GM21619 (cell line): ENCODE measurements at regions not wholly inside any gene's neighbourhood (a gene's known extent, or its start where the extent isn't known, plus 50 kb on each side); places are given as distances from the start of the nearest gene placed in this dataset.

ENCODE experiments used
- ATAC-seq: cut with Tn5 transposase; IDR thresholded peaks from one replicate; pipeline ENCODE4 v1.9.1; 2021; ENCODE audit not compliant: unreplicated experiment

DNA sequence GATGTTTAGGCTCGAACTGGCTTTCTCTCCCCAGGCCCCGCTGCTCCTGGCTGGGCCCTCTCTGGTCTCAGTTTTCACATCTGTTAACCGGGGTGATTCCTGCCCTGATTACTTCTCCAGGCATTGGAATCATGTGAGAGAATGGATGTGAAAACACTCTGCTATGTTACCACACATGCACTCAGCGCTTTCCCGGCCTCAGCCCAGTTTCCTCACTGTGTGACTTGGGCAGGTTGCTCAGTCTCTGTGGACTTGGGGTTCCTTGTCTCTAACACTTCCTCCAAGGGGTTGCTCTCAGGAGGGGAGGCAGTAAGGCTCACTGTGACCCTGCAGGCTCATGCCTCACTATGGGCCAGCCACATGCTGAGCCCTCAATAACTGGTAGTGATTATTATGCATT is 230.4 kb upstream of the HS6ST1 start:
- no peak for ATAC-seq

DNA sequence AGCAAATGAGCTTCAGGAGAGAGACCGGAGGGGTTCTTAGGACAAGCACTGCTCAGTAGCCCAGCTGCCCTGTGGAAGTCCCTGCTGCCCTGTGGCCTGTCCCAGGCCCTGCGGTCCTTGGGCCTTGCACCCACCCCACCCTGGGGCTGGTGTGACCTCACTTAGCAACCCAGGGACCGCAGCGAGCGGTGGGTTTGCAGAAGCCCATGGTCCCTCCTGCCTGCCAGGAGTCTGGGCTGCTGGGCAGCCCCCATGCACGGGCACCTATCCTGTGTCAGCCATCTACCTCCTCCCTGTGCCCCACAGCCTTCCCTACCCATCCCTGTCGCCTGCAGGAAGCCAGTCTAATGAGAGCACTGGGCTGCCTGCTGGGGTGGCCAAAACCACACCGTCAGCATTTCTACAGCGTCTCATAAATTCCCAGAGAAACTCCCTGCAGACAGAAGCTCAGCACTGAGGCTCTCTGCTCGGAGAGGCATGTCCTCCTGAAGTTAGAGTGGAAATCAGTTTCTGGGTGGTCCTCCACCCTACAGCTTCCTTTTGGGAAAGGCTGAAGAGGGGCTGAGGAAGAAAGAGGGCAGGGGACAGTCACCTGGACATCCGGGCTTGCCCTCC is 231.1 kb upstream of the HS6ST1 start:
- ATAC-seq, result no peak

DNA sequence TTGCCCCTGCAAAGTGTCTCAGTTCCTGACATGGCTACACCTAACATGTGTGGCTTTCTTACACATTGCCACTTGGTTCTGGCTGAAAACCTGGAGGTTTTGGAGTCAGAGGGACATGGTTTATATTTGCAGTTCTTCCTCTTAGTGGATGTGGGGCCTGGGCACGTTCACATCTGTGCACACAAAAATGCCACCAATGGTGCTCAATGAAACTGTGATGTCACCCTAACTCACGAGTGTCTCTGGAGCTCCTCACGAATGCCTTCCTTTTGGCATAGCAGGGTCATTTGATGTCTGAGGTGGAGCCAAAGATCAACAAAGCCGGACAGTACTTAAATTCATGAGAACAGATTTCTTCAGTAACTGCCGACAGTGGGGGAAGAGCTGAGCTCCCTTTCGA is 231.7 kb upstream of the HS6ST1 start:
- ATAC-seq, result no peak

DNA sequence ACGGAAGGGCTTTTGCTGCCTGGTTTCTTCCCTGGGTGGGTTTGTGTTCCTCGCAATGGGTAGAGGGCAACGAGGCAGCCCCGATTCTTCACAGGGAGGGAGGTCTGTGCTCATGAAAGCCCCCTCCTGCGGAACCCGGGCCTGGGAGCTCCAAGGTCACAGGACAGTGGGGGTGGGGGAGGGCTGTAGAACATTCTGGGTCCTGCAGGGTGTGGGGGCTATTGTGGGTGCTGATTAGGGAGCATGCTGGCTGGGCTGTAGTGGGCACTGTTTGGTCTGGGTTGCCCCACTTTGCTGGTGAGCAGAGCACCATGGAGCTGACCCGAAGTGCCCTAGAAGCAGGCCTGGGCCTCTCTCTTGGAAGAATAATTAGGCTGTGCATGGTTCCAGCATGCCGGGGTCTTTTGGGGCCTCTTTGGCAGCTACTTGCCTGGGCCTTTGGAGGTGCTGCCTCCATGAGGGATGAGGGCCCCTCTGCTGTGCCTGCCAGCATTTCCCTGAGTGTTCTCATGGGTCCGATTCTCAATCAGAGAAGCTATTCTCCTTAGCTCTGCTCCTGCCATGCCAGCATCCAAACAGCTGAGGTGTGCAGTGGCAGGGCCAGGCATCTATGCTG is 232.2 kb upstream of the HS6ST1 start:
- ATAC-seq, result no peak

DNA sequence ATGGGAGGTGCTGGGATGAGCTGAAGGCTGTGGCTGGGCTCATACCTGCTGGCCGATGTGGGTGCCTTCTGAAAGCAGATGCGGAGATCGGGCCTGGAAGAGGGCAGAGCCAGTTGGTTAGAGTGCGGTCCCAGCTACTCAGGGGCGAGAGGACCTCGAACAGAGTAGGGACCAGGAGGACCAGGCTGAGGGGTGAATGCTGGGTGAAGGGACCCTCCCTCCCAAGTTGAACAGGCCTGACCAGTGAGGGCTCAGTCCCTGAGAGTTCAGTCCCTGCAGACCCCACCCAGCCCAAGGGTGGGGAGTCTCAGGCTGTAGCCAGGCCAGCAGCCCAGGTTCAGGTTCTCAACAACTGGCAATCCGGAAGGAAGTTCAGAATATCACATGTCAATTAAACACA is 232.8 kb upstream of the HS6ST1 start:
- no peak for ATAC-seq

DNA sequence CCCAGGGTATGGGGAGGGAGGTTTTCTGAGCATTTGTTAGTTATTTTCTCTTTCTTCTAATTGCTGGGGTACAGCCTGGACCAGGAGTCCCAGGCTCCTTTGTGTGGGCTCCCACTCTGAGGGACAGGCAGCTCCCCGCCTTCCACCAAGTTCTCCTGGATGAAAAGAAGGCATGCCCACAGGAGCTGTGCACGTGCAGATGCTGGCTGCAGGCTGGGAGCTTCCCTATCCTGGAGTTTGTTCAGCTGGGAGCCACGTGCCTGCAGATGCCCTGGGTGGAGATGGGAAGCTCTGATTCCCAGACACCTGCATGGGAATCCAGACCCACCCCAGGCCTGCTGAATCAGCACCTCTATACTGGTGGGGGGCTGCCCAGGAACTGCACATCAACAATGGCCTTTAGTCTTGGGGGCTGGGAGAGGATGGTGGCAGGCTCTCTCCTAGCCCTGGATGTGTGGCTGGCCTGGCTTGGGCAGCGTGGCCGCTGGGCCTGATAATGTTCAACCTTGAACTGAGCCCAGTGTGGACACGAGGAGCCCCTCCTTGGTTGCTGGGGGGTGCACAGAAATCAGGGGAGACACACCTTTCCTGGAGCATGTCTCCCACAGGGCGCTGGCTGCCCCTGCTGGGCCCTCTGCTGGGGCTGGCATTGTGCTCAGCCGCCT is 233.6 kb upstream of the HS6ST1 start:
- ATAC-seq, result no peak

DNA sequence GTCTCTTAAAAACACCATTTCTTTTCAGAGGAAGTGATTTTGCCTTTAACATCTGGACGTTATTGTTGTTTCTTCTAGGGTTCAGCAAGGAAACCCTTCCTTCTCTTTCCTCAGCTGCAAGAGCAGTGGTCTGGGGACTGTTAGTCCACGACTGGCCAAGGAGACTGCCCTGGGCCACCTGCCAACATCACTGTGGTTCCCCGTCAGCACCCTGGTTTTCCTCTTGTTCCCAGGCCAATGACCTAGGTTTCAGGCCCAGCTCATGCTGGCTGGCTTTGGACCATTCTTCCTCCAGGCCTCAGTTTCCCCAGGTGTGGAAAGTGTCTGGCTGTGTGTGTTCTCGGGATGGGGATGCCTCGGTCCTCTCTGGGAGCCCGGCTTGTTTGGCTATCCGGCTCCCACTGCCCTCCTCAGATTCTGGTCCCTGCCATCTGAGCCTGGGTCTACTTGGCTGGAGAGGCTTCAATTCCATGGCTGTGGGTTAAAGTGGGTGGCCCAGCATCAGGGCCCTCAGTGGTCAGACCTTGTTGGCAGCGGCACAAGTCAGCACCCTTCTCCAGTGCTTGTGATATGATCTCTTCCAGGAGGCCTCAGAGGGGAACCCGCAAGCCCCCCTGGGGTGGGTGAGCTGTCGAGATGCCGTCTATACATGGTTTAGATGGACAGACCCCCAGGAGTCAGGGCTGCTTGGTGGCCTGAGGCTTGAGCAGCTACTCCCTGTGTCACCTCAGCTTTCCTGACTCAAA is 234.3 kb upstream of the HS6ST1 start:
- ATAC-seq, result no peak

DNA sequence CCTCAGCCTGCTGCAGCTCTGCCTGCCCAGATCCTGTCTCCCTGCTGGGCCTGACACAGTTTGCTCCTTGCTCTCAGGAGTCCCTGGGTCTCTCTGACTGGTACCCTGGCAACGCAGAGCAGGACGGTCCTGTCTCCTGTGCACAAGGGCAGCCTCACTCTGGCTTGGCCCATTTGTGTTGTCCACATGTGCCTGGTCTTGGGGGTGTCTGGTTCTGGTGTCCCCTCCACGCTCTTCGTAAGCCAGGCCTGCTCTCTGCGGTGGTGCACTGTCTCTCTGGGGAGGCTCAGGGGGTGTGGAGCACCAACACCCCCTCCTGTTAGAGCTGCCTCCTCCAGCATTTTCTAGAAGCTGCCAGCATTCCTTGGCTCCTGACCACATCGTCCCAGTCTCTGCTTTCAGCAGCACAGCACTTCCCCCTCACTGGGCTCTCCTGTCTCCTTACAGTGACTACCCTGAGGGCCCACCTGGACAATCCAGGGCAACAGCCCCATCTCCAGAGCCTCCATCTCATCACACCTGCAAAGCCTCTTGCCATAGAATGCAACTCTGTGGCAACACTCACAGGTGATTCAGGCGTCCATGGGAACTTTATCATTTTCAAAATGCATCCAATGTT is 235.6 kb upstream of the HS6ST1 start:
- no peak for ATAC-seq

DNA sequence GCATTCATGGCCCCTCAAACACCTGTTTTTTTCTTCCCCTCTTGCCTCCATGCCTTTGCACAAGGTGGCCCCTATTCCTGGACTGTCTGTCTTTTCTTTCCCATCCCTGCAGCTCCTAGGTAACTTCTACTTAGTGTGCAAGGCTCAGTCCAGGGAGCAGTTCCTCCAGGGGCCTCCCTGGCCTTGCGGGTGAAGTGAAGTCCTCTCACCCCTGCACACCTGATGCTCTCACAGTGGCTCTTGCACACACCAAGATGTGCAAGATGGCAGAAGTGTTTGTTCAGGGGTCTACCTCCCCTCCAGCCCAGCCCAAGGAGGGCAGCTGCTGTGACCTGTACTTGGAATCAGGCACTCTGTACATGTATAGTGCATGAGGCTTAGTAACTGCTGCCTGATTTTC is 236.8 kb upstream of the HS6ST1 start:
- ATAC-seq, result no peak

DNA sequence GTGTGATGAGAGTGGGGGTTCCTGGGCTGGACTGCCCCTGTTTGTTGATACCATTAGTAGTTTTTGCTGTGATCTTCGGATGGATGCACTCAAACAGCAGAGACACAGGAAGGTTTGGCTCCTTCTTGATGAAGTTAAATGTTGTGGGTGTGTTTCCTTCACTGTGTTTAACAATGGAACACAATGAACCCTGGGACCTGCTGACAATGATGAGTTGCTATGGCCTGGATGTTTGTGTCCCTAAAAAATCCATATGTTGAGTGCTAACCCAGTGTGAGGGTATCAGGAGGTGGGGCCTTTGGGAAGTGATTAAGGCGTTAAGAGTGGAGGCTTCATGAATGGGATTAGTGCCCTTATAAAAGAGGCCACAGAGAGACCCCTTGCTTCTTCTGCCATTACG is 237.4 kb upstream of the HS6ST1 start:
- ATAC-seq, result no peak

DNA sequence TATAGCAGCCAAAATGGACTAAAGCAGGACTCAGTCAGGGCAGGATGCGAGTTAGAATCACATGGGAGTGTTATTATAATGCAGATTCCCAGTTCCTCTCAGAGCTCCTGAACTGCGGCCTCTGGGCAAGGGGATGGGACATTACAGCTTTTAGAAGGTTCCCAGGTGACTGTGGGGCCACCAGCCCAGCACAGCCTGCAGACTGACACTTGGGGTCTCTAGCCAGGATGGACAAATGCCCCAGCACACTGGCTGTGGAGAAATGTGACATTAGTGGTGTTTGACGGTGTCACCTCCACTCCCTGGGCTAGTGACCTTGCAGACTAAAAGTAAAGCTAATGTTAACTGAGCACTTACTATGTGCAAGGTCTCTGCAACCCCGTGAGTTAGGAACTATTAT is 238.0 kb upstream of the HS6ST1 start:
- ATAC-seq, result no peak

DNA sequence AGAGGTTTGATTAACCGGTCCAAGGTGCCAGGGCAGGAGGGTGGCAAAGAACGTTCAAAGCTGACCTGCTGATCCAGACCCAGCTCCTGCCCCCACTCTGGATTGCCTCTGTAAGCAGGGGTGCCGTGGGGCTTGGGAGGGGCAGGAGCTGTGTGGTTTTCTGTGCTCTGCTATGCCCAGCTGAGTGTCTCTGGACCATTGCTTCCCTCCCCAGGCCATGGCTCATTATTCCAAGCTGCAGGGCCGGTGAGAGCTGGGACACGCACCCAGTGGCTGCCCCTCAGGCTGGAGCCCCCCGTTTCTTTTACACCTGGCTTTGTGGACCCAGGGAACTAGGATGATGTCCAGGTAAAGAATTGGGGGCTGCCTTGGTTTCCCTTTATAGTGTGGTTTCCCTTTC is 238.4 kb upstream of the HS6ST1 start:
- no peak for ATAC-seq

DNA sequence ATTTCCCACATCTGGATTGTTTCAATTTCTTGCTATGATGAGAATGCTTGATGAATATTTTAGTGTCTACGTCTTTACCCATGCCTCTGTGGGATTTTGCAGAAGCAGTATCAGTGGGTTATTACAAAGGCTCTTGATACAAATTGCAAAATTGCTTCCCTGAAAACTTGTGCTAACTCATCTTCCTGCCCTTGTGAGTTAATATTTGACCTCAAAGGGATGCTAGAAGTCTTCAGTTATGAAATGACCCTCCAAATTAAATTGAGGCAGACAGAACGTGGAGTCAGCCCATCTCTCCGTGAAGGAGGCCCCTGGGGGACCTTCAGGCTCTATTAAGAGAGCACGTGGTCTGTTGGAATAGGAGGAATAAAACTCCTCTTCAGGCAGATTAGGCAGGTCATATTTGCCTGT is 239.2 kb upstream of the HS6ST1 start:
- no peak for ATAC-seq

DNA sequence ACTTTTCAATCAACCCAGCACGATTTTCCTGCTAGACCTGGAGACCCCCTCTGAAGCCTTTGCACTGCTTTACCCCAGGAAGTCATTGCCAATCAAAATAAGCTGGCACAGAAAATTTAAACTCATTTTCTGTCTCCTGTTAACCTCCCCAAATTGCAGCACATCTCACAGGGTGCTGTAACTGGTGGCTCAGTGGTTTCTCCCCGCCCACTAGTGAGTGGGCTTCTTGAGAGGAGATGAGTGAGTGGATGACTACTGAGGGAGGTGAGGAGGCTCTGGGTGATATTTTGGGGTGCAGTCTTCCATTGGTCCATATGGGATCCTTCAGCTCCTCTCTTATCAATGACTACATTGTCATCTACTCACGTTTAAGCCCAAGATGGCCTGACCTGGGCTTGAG is 239.8 kb upstream of the HS6ST1 start:
- no peak for ATAC-seq

DNA sequence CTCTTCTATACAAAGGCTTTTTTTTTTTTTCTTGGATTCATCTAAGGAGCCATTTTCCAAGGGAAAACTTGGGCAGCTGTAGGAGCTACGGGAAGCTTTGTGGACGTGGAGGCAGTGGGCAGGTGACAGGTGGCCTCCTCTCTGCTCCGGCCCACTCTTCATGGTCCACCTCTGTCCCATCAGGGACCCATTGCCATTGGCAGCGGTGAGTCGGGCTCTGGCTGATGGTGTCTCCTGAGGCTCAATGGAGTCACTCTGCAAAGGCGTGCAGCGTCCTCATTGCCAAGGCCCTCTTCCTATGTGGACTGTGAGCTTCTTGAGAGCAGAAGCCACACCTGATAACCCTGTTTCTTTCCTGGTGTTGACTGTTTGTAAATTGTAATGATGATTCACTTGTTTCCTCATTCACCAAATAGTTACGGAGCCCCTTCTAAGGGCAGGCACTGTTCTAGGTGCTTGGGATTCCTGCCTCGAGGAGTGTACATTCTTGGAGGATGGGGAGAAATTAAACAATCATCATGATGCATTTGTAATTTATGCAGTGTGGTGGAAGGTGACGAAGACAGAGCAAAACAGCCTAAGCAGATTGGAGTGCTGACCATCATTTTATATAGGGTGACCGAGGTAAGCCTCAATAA is 240.3 kb upstream of the HS6ST1 start:
- ATAC-seq, result no peak

DNA sequence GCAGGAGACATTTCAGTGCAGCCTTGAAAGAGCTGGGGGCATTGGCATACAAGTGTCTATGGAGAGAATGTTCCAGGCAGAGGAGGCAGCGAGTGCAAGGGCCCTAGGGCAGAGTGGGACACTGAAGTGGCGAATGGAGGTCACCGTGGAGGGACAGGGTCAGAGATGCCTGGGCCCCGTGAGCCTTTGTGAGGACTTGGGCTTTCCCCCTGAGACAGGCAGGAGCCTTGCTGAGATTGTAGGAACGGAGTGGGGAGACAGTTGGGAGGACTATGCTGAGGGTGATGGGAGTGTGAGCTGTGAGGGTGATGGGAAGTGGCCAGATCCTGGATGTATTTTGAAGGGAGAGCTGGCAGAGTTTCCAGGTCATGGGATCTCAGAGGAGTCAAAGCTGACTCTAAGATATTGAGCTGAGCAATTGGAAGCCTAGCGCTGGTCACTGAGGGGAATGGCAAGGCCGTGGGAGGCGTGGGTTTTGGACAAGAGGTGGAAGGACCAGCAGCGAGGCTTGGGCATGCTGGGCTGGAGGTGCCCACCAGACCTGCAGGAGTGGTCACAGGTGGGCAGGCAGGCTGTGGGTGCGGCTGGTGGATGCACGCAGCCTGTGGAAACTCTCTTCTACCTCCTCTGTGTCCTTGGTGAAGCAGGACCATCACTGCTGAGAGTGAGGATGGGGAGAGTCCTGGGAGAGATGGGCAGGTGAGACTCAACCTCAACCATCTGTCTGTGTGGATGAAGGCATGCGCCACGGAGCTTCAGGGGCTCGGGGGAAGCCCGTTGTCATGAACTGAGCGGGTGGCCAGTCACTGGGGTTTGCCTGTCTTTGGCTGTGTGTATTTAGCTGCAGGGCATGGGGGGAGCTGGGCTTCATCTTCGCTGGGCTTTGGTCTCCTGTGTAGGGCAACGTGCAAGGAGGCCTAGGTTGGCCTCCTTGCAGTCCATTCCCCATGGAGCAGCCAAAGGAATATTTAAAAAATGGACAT is 241.2 kb upstream of the HS6ST1 start:
- ATAC-seq, result no peak

DNA sequence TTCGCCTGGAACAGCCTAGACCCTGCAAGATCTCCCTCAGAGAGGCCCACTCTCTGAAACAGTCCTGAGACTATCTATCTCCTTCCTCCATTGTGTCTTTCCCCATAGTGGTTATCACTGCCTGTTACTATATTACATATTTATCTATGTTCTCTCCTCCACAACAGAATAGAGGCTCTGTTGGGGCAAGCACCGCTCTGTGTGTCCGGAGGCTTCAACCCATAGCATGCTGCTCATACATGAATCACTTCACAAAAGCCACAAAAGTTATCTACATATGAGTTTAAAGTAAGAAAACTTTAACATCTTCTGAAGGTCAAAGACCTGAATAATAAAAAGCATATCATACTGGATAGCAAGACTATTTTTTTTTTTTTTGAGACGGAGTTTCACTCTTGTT is 242.1 kb upstream of the HS6ST1 start:
- ATAC-seq, result no peak

DNA sequence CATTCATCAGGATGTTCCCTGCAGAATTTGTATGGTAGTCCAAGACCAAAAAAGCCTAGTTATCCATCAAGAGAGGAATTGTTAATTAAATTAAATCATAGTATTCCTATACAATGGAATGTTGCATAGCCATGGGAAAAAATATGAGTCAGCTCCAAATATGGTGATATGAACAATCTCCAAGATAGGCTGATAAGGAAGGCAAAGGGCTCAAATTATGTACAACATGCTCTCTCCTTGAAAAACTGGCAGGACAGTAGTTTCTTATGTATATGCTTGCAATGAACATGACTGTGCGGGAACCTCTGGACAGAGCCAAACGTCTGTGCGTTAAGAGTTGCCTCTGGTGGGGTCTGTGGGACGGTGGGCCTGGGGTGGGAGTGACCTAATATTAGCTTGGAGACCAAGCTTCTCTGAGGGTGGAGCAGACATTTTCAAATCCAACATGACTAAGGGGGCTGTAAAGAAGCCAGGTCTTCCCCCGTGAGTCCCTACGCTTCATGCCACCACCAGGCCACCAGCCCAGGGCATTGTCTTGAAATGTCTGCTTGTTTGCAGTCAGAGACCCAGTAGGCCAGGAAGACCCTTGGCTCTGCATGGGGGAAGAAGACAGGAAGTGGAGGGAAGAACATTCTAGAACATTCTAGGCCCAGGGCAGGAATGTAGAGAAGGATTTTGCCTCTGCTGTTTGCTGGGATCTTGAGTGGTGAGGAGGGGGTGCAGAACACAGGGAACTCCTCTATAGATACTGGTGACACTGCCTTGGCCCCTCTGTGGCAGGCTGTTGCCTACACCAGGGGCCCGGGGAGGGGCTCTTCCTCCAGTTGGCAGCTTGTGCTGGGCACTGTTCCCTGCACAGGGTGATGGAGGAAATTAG is 244.0 kb upstream of the HS6ST1 start:
- ATAC-seq, result no peak

DNA sequence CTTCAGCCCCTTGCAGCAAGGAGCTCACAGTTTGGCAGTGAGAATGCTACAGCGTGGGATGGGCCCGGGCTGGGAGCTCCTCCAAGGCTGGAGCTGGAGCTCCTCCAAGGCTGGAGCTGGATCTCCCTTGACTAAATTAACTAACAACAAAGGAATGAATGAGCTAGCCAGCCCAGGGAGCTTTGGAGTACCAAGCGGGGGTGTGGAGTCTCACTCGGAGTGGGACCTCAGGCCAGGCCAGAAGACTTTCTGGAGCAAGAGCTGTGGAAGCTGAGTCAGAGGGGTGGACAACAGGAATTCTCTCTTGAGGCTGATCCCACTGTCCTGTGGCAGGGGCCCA is 244.7 kb upstream of the HS6ST1 start:
- ATAC-seq, result no peak
